BLaER1 (cell line): ENCODE measurements at regions not wholly inside any gene's neighbourhood (a gene's known extent, or its start where the extent isn't known, plus 50 kb on each side); places are given as distances from the start of the nearest gene placed in this dataset.

ENCODE experiments used
- H3K27ac ChIP-seq: shearing (Covaris generic); formaldehyde crosslinking; 2 replicates; pipeline ENCODE4 v1.8.1; 2022
- H3K27me3 ChIP-seq: shearing (Covaris generic); formaldehyde crosslinking; 2 replicates; pipeline ENCODE4 v1.8.1; 2022
- H3K36me3 ChIP-seq: shearing (Covaris generic); formaldehyde crosslinking; 2 replicates; pipeline ENCODE4 v1.8.1; 2022
- H3K4me1 ChIP-seq: shearing (Covaris generic); formaldehyde crosslinking; 2 replicates; pipeline ENCODE4 v1.8.1; 2022
- H3K4me2 ChIP-seq: shearing (Covaris generic); formaldehyde crosslinking; 2 replicates; pipeline ENCODE4 v1.8.1; 2022
- H3K4me3 ChIP-seq: shearing (Covaris generic); formaldehyde crosslinking; 2 replicates; pipeline ENCODE4 v1.8.1; 2022
- H3K9ac ChIP-seq: shearing (Covaris generic); formaldehyde crosslinking; 2 replicates; pipeline ENCODE4 v1.8.1; 2022
- H3K9me3 ChIP-seq: shearing (Covaris generic); formaldehyde crosslinking; 2 replicates; pipeline ENCODE4 v1.8.1; 2022
- H4K20me1 ChIP-seq: shearing (Covaris generic); formaldehyde crosslinking; 2 replicates; pipeline ENCODE4 v1.8.1; 2022
- Cebpa-rat ChIP-seq: shearing (Covaris generic); IDR thresholded peaks from 2 replicates; pipeline ENCODE4 v1.8.1; 2022

DNA sequence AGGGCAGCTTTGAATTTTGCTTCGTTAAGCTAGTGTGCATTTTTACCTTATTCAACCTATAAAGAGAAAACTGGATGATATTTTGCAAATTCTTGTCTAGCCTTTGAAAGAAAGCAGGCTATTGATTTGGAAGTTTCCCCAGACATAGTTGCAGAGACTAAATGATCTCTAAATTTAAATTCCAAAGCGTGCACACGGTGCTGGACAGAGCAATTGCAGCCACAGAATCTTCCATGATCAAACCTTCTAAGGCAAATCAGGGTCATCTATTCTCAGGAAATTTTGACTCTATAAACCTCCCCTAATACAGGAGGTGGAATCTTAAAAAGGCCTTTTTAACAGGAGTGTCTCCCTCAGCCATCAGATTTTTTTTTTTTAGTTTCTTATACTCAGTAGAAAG is 159.9 kb downstream of the MDFIC start:
- Histone ChIP-seq H3K4me2 (no peak overlapping the region), H3K27ac (no peak overlapping the region), H3K9ac (no peak overlapping the region), H4K20me1 (no peaks in the 10 kb centered on the region), H3K4me3 (no peak overlapping the region), H3K9me3 (no peaks in the 10 kb centered on the region), H3K4me1 (no peaks in the 10 kb centered on the region), H3K36me3 (no peaks in the 10 kb centered on the region), H3K27me3 (no peaks in the 10 kb centered on the region)
- no peak for TF ChIP-seq Cebpa-rat

DNA sequence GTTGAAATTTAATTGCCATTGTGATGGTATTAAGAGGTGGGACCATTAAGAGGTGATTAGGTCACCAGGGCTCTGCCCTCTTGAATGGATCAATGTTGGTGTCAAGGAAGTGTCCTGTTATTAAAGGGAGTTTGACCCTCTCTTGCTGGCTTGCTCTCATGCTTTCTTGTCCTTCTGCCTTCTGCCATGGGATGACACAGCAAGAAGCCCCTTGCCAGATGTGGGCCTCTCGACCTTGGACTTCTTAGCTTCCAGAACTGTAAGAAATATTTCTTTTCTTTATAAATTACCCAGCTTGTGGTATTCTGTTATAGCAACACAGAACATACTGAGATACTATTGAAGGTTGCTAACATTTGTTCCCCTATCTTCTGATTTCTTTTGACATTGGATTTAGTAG is 157.0 kb downstream of the MDFIC start:
- Histone ChIP-seq H3K9ac (no peak overlapping the region), H4K20me1 (no peaks in the 10 kb centered on the region)
- TF ChIP-seq Cebpa-rat = no peak

DNA sequence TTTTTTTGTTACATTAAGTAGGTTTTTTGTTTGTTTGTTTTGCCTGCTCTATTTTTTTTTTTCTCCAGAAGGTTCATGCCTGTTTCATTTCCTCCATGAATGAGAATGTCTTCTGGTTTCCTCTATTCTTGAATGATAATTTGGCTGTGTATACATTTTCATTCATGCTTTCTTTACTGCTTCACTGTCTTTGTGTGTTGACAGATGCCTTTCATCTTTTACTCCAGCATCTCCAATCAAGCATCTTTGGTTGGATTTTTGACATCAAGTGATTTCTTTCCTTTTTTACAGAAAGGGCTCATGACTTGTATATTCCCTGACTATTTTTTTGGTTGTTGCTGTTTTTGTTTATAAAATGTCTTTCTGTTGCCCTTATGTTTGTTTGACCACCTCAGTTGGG is 156.5 kb downstream of the MDFIC start:
- Histone ChIP-seq H3K36me3 (no peaks in the 10 kb centered on the region), H3K9ac (no peak overlapping the region), H3K4me3 (no peak overlapping the region), H3K4me1 (no peaks in the 10 kb centered on the region), H4K20me1 (no peaks in the 10 kb centered on the region), H3K4me2 (no peak overlapping the region), H3K27me3 (no peaks in the 10 kb centered on the region), H3K27ac (no peak overlapping the region), H3K9me3 (no peaks in the 10 kb centered on the region)
- no peak for TF ChIP-seq Cebpa-rat

More for the DNA sequence above, 157.0 kb downstream of the MDFIC start:
- Histone ChIP-seq H3K27me3 (no peaks in the 10 kb centered on the region), H3K27ac (no peak overlapping the region), H3K4me3 (no peak overlapping the region), H3K4me2 (no peak overlapping the region), H3K4me1 (no peaks in the 10 kb centered on the region), H3K36me3 (no peaks in the 10 kb centered on the region), H3K9me3 (no peaks in the 10 kb centered on the region)

DNA sequence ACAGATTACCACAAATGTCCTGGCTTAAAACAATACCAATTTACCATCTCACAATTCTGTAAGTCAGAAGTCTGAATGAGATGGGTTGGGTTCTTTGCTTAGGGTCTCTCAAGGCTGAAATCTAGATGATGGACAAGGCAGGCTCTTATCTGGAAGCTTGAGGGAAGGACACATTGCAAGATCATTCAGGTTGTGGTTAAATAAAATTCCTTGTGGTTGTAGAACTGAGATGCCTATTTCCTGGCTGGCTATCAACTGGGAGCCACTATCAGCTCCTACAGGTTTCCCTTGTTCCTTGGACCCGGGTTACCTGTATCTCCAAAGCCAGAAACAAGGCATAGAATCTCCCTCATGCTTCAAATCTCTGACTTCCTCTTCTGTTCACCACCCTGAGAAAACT is 148.4 kb downstream of the MDFIC start:
- Histone ChIP-seq H3K9me3 (no peaks in the 10 kb centered on the region), H3K36me3 (no peaks in the 10 kb centered on the region), H3K4me3 (no peak overlapping the region), H4K20me1 (no peaks in the 10 kb centered on the region), H3K9ac (no peak overlapping the region), H3K4me2 (no peak overlapping the region), H3K27ac (no peak overlapping the region), H3K4me1 (peaks cover 6% of the 10 kb centered on the region; the same call in 1 of the 2 replicates), H3K27me3 (no peaks in the 10 kb centered on the region)
- no peak for TF ChIP-seq Cebpa-rat
